GM18907 (cell line): ENCODE measurements at regions not wholly inside any gene's neighbourhood (a gene's known extent, or its start where the extent isn't known, plus 50 kb on each side); places are given as distances from the start of the nearest gene placed in this dataset.

Experiments
- ATAC-seq: cut with Tn5 transposase; IDR thresholded peaks from one replicate; pipeline ENCODE4 v1.9.1; 2021; ENCODE audit warnings: mild to moderate bottlenecking, moderate library complexity; ENCODE audit not compliant: unreplicated experiment

DNA sequence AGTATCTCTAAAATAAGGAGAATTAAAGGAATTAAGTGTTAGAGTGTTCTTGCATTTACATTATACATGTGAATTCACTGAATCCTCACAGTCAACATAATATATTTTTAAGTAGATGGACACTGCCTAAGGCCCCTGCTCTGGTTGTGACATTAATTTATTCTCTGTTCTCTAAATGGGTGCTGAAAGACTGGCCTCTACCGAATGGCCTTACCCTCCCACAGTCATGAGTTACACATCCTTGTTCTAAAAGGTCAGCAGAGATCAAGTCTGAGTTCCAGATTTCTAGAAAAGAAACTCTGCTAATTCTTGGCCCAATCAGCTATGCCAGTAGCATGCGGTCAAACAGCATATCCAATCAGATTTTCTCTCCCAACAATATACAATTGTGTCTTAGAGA lies 193.2 kb downstream of the TM2D1 start:
- no peak for ATAC-seq

DNA sequence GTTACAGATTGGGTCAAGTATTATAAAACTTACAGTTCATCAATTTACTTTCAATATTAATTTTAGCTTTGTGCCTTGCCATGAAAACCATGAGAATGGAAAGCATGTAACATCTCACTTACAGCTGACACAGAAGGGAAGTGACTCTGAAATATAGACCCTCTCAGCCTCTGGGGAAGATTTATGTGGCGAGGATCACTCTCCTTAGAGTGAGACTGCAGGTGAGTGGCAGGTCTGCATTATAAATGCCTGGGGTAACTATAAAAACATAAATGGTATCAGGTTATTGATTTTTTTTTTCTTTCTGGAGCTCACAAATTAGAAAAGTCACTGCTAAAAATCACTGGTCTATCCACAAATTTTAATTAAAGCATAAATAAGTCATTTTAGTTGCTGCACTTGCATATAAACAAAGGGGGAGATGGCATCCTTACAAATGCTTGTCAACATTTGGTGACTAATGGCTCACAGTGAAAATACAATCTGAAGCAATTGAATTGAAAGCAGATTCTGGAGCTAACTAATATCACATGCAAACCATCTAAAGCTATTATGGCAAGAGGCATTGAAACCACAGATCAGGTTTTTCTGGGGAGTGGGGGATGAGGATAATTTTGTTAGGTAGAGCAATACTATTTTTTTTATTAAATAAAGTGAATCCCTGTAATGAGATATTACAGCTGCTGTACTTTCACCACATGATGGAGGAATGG lies 200.9 kb downstream of the TM2D1 start:
- ATAC-seq: no peak

DNA sequence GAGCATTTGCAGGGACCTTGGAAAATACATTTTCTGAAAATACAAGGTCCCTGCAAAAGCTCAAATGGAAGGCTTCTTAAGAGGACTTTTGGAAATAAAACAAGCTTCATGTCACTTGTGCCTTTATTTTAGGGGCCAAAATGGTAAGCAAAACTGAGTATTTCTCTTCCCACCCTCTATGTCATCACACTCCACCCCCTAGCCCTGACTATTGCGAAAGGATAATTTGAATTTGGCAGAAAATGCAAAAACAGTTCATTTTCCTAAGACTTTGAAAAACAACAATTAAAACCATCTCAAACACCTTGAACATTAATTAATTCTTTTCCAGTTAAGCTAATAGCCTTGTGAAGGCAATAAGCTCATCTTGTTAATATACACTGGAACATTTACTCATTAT lies 201.7 kb downstream of the TM2D1 start:
- no peak for ATAC-seq

DNA sequence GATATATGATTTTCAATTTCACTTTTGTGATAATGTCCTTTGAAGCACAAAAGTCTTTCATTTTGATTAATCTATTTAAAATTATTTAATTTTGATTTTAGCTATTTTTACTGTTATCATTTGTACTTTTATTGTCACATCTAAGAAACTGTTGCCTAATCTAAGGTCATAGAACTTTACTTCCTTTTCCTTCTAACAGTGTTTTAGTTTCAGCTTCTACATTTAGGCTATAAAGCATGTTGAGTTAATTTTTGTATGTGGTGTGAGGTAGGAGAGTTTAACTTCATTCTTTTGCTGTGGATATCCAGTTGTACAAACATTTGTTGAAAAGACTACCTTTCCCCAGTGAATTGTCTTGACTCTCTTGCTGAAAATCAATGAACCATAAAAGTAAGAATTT lies 204.5 kb downstream of the TM2D1 start:
- no peak for ATAC-seq

DNA sequence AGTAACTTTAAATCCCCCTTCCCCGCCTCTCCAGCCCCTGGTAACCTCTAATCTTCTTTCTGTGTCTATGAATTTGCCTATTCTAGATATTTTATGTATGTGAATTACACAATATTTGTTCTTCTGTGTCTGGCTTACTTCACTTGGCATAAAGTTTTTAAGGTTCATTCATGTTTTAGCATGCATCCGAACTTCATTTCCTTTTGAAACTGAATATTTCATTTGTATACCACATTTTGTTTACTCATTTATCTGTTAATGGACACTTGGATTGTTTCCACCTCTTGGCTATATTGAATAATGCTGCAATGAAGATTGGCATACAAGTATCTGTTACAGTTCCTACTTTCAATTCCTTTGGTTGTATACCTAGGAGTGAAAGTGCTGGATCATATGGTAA lies 205.3 kb downstream of the TM2D1 start:
- ATAC-seq: no peak

DNA sequence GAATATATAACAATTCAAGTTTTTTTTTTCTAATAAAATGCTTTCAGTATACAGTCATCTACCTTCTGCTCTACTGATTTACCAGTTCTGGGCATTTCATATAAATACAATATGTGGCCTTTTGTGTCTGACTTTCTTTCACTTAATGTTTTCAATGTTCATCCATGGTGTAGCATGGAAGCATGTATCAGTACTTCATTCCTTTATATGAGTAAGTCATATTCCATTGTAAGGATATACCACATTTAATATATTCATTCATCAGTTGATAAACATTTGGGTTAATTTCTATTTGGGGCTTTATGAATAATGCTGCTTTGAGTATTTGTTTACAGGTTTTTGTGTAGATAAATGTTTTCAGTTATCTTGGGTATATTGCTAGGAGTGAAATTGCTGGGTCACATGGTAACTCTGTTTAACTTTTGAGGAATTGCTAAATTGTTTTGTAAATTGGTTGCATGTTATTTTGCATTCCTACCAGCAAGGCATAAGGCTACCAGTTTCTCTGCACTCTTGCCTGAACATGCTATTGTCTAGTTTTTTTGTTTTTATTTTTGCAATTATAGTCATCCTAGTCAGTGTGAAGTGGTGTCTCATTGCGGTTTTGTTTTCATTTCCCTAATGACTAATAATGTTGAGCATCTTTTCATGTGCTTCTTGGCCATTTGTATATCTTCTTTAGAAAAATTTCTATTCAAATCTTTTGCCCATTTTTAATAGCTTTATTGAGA lies 206.1 kb downstream of the TM2D1 start:
- ATAC-seq: no peak

DNA sequence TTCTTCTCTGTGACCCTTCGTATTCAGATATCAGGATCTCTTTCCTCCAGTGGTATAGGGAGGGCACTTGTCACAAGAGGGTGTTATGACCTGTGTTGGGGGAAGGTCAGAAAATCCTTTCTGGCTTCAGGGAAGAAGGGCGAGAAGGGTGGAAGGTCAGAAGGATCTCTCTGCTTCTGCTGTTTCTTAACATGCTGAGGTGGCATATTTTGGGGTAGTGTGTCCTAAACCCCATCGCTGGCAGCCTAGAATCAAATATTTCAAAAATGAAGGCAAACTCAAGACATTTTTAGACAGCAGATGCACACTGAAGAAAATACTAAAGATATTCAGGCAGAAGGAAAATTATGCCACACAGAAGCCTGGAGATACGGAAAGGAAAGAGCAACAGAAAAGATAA lies 207.6 kb downstream of the TM2D1 start:
- ATAC-seq: no peak

DNA sequence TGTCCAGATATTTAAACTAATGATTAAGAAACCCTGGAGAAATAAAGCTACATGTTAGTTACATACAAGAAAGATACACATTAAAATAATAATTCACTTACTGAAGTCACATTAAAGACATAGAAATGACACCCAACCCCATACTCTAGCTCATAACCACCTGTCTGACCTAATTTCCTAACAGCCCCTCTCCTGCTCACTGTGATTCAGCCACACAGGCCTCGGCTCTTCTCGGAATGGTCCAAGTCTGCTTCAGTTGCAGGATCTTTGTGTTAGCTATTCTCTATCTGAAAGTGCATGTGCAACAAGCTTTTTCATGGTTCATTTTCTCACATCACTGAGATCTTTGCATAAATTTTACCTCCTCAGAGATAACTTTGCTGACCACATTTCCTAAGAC lies 209.8 kb downstream of the TM2D1 start:
- ATAC-seq: no peak
